HG03354 (cell line): ENCODE measurements at regions not wholly inside any gene's neighbourhood (a gene's known extent, or its start where the extent isn't known, plus 50 kb on each side); places are given as distances from the start of the nearest gene placed in this dataset.

Experiments
- ATAC-seq: cut with Tn5 transposase; IDR thresholded peaks from one replicate; pipeline ENCODE4 v1.9.1; 2021; ENCODE audit warnings: mild to moderate bottlenecking; ENCODE audit not compliant: unreplicated experiment, poor library complexity, severe bottlenecking

GRCh38 chr2:150997702-150998440, 263.8 kb downstream of the RBM43 start:
- no peak for ATAC-seq

- ATAC-seq, result no peak
Measured at GRCh38 chr2:150997066-150997465, 264.6 kb downstream of the RBM43 start.

GRCh38 chr2:150994076-150994475, 267.6 kb downstream of the RBM43 start:
- no peak for ATAC-seq

GRCh38 chr2:150989969-150990368, 271.7 kb downstream of the RBM43 start:
- ATAC-seq, result no peak

GRCh38 chr2:150985741-150986140, 275.9 kb downstream of the RBM43 start:
- ATAC-seq, result no peak

GRCh38 chr2:150983314-150983897, 278.3 kb downstream of the RBM43 start:
- no peak for ATAC-seq

GRCh38 chr2:150981826-150982225, 279.8 kb downstream of the RBM43 start:
- ATAC-seq, result no peak

- no peak for ATAC-seq
Measured at GRCh38 chr2:150978053-150978452, 283.6 kb downstream of the RBM43 start.

GRCh38 chr2:150977296-150977695, 284.4 kb downstream of the RBM43 start:
- ATAC-seq, result no peak

GRCh38 chr2:150976604-150977003, 285.1 kb downstream of the RBM43 start:
- ATAC-seq, result no peak

- no peak for ATAC-seq
Measured at GRCh38 chr2:150974864-150975263, 286.8 kb downstream of the RBM43 start.

- no peak for ATAC-seq
Measured at GRCh38 chr2:150974234-150974633, 287.4 kb downstream of the RBM43 start.

GRCh38 chr2:150971910-150972309, 289.8 kb downstream of the RBM43 start:
- ATAC-seq, result no peak

- ATAC-seq, result no peak
Measured at GRCh38 chr2:150963336-150963735, 298.3 kb downstream of the RBM43 start.

- ATAC-seq, result no peak
Measured at GRCh38 chr2:150955231-150955630, 306.4 kb downstream of the RBM43 start.

- ATAC-seq, result no peak
Measured at GRCh38 chr2:150946831-150947230, 314.8 kb downstream of the RBM43 start.

- ATAC-seq, result peak; percentile 88
Measured at GRCh38 chr2:150944315-150944714, 317.3 kb downstream of the RBM43 start.

GRCh38 chr2:150939087-150939486, 322.6 kb downstream of the RBM43 start:
- no peak for ATAC-seq

- no peak for ATAC-seq
Measured at GRCh38 chr2:150938527-150938926, 323.1 kb downstream of the RBM43 start.

GRCh38 chr2:150937030-150937429, 324.6 kb downstream of the RBM43 start:
- no peak for ATAC-seq

- ATAC-seq, result no peak
Measured at GRCh38 chr2:150931451-150931850, 330.2 kb downstream of the RBM43 start.

GRCh38 chr2:150925611-150926010, 336.1 kb downstream of the RBM43 start:
- no peak for ATAC-seq
